ENCODE measurements at regions not wholly inside any gene's neighbourhood (a gene's known extent, or its start where the extent isn't known, plus 50 kb on each side); places are given as distances from the start of the nearest gene placed in this dataset.
"Not testable (repeated sequence)": the region's sequence is repeated elsewhere in the genome, so short reads cannot be mapped to it uniquely, and the experiment has no call there.

GRCh38 chr22:34414467-34415440, 494.5 kb upstream of the LARGE1 start:
- no peaks in the 10 kb centered on the region for H3K27me3 Mint-ChIP-seq (ENCODE audit: insufficient read depth, unreplicated experiment)
- H3K9me3 Mint-ChIP-seq (ENCODE audit: unreplicated experiment) = peaks cover 25% of the 10 kb centered on the region
- no peak overlapping the region for H3K4me3 Mint-ChIP-seq (ENCODE audit: unreplicated experiment)
- DNase-seq (ENCODE audit: unreplicated experiment) = no peak
- CTCF ChIA-PET = interaction anchor here (0.7 to 0.8 kb wide), 3 partner anchors 355 to 739 kb away, joined by 3 read pairs; no protein-coding TSS in a partner anchor
- no TSS peak for BruUV-seq (replicated peaks)
- POLR2A ChIA-PET = no interaction called here
- TF ChIP-seq CTCF (IDR thresholded peaks at IDR 0.05; ENCODE audit: unreplicated experiment) = no peak
- H3K4me1 Mint-ChIP-seq (ENCODE audit: insufficient read depth, unreplicated experiment) = no peaks in the 10 kb centered on the region
- intact Hi-C loops (cut with micrococcal nuclease) = no loop called here
- H3K27ac Mint-ChIP-seq (ENCODE audit: low read depth, unreplicated experiment) = no peak overlapping the region
- H3K36me3 Mint-ChIP-seq (ENCODE audit: insufficient read depth, unreplicated experiment) = no peaks in the 10 kb centered on the region

GRCh38 chr22:34416022-34416860, 496.0 kb upstream of the LARGE1 start:
- DNase-seq (ENCODE audit: unreplicated experiment) = no peak
- Mint-ChIP-seq H3K9me3 (ENCODE audit: unreplicated experiment) (peaks cover 25% of the 10 kb centered on the region), H3K27me3 (ENCODE audit: insufficient read depth, unreplicated experiment) (no peaks in the 10 kb centered on the region), H3K27ac (ENCODE audit: low read depth, unreplicated experiment) (no peak overlapping the region), H3K36me3 (ENCODE audit: insufficient read depth, unreplicated experiment) (no peaks in the 10 kb centered on the region), H3K4me3 (ENCODE audit: unreplicated experiment) (no peak overlapping the region), H3K4me1 (ENCODE audit: insufficient read depth, unreplicated experiment) (no peaks in the 10 kb centered on the region)
- POLR2A ChIA-PET = no interaction called here
- no TSS peak for BruUV-seq (replicated peaks)
- CTCF ChIA-PET = interaction anchor here (0.6 kb wide), 1 partner anchor 324 kb away, joined by 3 read pairs; no protein-coding TSS in a partner anchor
- TF ChIP-seq CTCF (IDR thresholded peaks at IDR 0.05; ENCODE audit: unreplicated experiment) = no peak
- intact Hi-C loops (cut with micrococcal nuclease) = no loop called here

GRCh38 chr22:34422948-34423347, 502.7 kb upstream of the LARGE1 start:
- POLR2A ChIA-PET; H3K4me3 Mint-ChIP-seq (ENCODE audit: unreplicated experiment); DNase-seq (ENCODE audit: unreplicated experiment); intact Hi-C loops (cut with micrococcal nuclease); H3K4me1 Mint-ChIP-seq (ENCODE audit: insufficient read depth, unreplicated experiment); H3K36me3 Mint-ChIP-seq (ENCODE audit: insufficient read depth, unreplicated experiment); H3K27ac Mint-ChIP-seq (ENCODE audit: low read depth, unreplicated experiment); BruUV-seq (replicated peaks); CTCF ChIA-PET; H3K27me3 Mint-ChIP-seq (ENCODE audit: insufficient read depth, unreplicated experiment): not testable (repeated sequence)
- peaks cover 60% of the 10 kb centered on the region for H3K9me3 Mint-ChIP-seq (ENCODE audit: unreplicated experiment)

- Mint-ChIP-seq H3K27ac (ENCODE audit: low read depth, unreplicated experiment) (no peak overlapping the region), H3K36me3 (ENCODE audit: insufficient read depth, unreplicated experiment) (no peaks in the 10 kb centered on the region), H3K9me3 (ENCODE audit: unreplicated experiment) (peaks cover 69% of the 10 kb centered on the region), H3K27me3 (ENCODE audit: insufficient read depth, unreplicated experiment) (no peaks in the 10 kb centered on the region), H3K4me3 (ENCODE audit: unreplicated experiment) (no peak overlapping the region), H3K4me1 (ENCODE audit: insufficient read depth, unreplicated experiment) (no peaks in the 10 kb centered on the region)
- no peak for DNase-seq (ENCODE audit: unreplicated experiment)
- POLR2A ChIA-PET = no interaction called here
- intact Hi-C loops (cut with micrococcal nuclease) = no loop called here
- BruUV-seq (replicated peaks) = no TSS peak
- no peak for TF ChIP-seq CTCF (IDR thresholded peaks at IDR 0.05; ENCODE audit: unreplicated experiment)
- CTCF ChIA-PET = no interaction called here
Observed at GRCh38 chr22:34427436-34427835, 507.2 kb upstream of the LARGE1 start.

Data from MCF 10A (cell line).